Heart right ventricle (tissue), 16 donors: ENCODE measurements at regions not wholly inside any gene's neighbourhood (a gene's known extent, or its start where the extent isn't known, plus 50 kb on each side); places are given as distances from the start of the nearest gene placed in this dataset.

ENCODE experiments used
- ATAC-seq, 8 donors: fragments of 200-7000 bp; cut with Tn5 transposase; one replicate each; pipeline ENCODE4 v1.9.1; 2020; ENCODE audit warnings: mild to moderate bottlenecking in 8 of 8, moderate library complexity in 8 of 8, moderate number of reproducible peaks in 1 of 8
- DNase-seq, 2 donors: peaks; one replicate each; pipeline ENCODE4 v3.0.0-alpha.2; 2020
- H3K27ac ChIP-seq, 10 donors: fragments of 200-600 bp; sonication (generic) in 2 of 10; one replicate each; pipeline versions ENCODE4 v1.5.0 to v1.8.0; 2020 to 2022; ENCODE audit warnings: mild to moderate bottlenecking in 3 of 10
- H3K27me3 ChIP-seq, 7 donors: fragments of 200-600 bp; one replicate each; pipeline ENCODE4 v1.8.0; 2021 to 2022; ENCODE audit warnings: mild to moderate bottlenecking in 2 of 7
- H3K36me3 ChIP-seq, 9 donors: fragments of 200-600 bp; sonication (generic) in 1 of 9; one replicate each; pipeline versions ENCODE4 v1.5.0 to v1.8.0; 2020 to 2022; ENCODE audit warnings: mild to moderate bottlenecking in 2 of 9
- H3K4me1 ChIP-seq, 9 donors: fragments of 200-600 bp; sonication (generic) in 1 of 9; one replicate each; pipeline versions ENCODE4 v1.5.0 to v1.8.0; 2020 to 2022; ENCODE audit warnings: mild to moderate bottlenecking in 4 of 9
- H3K4me3 ChIP-seq, 10 donors: fragments of 200-600 bp; sonication (generic) in 2 of 10; one replicate each; pipeline versions ENCODE4 v1.5.0 to v1.8.0; 2020 to 2022; ENCODE audit warnings: mild to moderate bottlenecking in 7 of 10, moderate library complexity in 2 of 10
- H3K9me3 ChIP-seq, 11 donors: fragments of 200-600 bp in 10 of 11; sonication (generic) in 2 of 11; one replicate each; pipeline versions ENCODE4 v1.5.0 to v1.8.0; 2013 to 2022; ENCODE audit warnings: mild to moderate bottlenecking in 2 of 11, control low read depth in 1 of 11, moderate library complexity in 1 of 11
- CTCF ChIP-seq, 9 donors: fragments of 200-600 bp; sonication (generic) in 2 of 9; IDR thresholded peaks; one replicate each; pipeline versions ENCODE4 v1.5.0 to v1.8.0; 2021 to 2022; ENCODE audit warnings: antibody characterized with exemption in 9 of 9, mild to moderate bottlenecking in 5 of 9, moderate library complexity in 1 of 9
- WGBS, 2 donors: extraction: QIAGEN DNeasy Blood & Tissue Kit; methylation state at CpG; one replicate each; pipeline ENCODE4 v1.1.7; 2013; ENCODE audit warnings: inconsistent platforms in 1 of 2; 5-methylcytosine and 5-hydroxymethylcytosine counted together
- intact Hi-C, 10 donors: fragments of 100-400 bp; cut with DNase I; formaldehyde crosslinking; loops; one replicate each; pipeline versions ENCODE4 v1.11.1 to v1.14.2; 2022
- donor health status: Arrhythmogenic right ventricular cardiomyopathy.
- donor health status: ischemic (EF 13 %, LVEDD 7.1; RV severe dilation, severe dysfunction).
- donor health status: healthy with polysubstance abuse.
- donor health status: DM: no; HTN: yes; CAD: no.
- donor health status: DM: no; HTN: no; CAD: no.
- donor health status: ischemic (EF 25% LVEDD 6.9; RV normal size, moderate dysfunction).
- donor health status: ischemic (EF 25% LVEDD 5.7; RV mildly dilated, moderate dysfunction).
- donor health status: healthy.
- donor health status: DM: yes; HTN: yes; CAD: no.
- donor health status: Ischemic cardiomyopathy.
- donor health status: ischemic (EF 35%, LVEDD 5.7; RV mildly dilated, moderate dysfunction).
- donor health status: nonischemic (EF 11% LVEDD 7.7; RV severe dilation, severe dysfunction).
- donor health status: DM: yes; HTN: yes; CAD: no.
- donor health status: PGD.
- donor health status: ischemic (EF 29% LVEDD 5.4; RV normal size, mild dysfunction).
- donor health status: nonischemic (EF 23%, LVEDD 6.1; RV moderate dilation, normal function).

GRCh38 chr7:155183655-155184054, 113.5 kb downstream of the HTR5A start:
- WGBS, 2 donors = 91 to 92% methylated on average over 1 of the region's 1 CpG
- no peak for DNase-seq

GRCh38 chr7:155184923-155185322, 112.8 kb upstream of the INSIG1 start:
- no peak for TF ChIP-seq CTCF (IDR thresholded peaks at IDR 0.05)
- ATAC-seq (no peak), DNase-seq (no peak)
- Histone ChIP-seq H3K27me3 (peaks cover 0 to 18% (median 5%) of the 10 kb centered on the region in 7 donors), H3K4me3 (no peak overlapping the region), H3K36me3 (no peaks in the 10 kb centered on the region), H3K9me3 (peaks cover 0 to 31% (median 18%) of the 10 kb centered on the region in 11 donors), H3K27ac (no peak overlapping the region), H3K4me1 (no peaks in the 10 kb centered on the region)
- 74 to 75% methylated on average over 4 of the region's 4 CpGs for WGBS, 2 donors
- intact Hi-C loops = loop anchor here in 2 of 10 donors (10.0 kb wide), 2 partner anchors 260 to 270 kb away; no protein-coding TSS in a partner anchor

More at GRCh38 chr7:155183655-155184054, 113.5 kb downstream of the HTR5A start:
- Histone ChIP-seq H3K27me3 (peaks cover 0 to 9% (median 0%) of the 10 kb centered on the region in 7 donors), H3K4me1 (no peaks in the 10 kb centered on the region), H3K27ac (no peak overlapping the region), H3K4me3 (no peak overlapping the region), H3K9me3 (peaks cover 0 to 31% (median 18%) of the 10 kb centered on the region in 11 donors), H3K36me3 (no peaks in the 10 kb centered on the region)
- intact Hi-C loops = loop anchor here in 2 of 10 donors (10.0 kb wide), 2 partner anchors 259 to 269 kb away; no protein-coding TSS in a partner anchor
- TF ChIP-seq CTCF (IDR thresholded peaks at IDR 0.05) = no peak
- no peak for ATAC-seq

GRCh38 chr7:155187061-155187785, 110.5 kb upstream of the INSIG1 start:
- H3K4me1 ChIP-seq = peaks cover 0 to 4% (median 2%) of the 10 kb centered on the region in 9 donors
- H3K9me3 ChIP-seq = peaks cover 0 to 31% (median 18%) of the 10 kb centered on the region in 11 donors
- WGBS, 2 donors = 80% methylated on average over 15 of the region's 15 CpGs
- H3K36me3 ChIP-seq = no peaks in the 10 kb centered on the region
- H3K4me3 ChIP-seq = no peak overlapping the region
- intact Hi-C loops = loop anchor here in 2 of 10 donors (10.0 kb wide), 2 partner anchors 262 to 272 kb away; no protein-coding TSS in a partner anchor
- no peak for ATAC-seq
- no peak for DNase-seq
- no peak for TF ChIP-seq CTCF (IDR thresholded peaks at IDR 0.05)
- H3K27ac ChIP-seq = no peak overlapping the region
- peaks cover 0 to 36% (median 13%) of the 10 kb centered on the region in 7 donors for H3K27me3 ChIP-seq

- no peak for ATAC-seq
- TF ChIP-seq CTCF (IDR thresholded peaks at IDR 0.05) = no peak
- H3K27me3 ChIP-seq = peaks cover 0 to 34% (median 13%) of the 10 kb centered on the region in 7 donors
- peaks cover 0 to 31% (median 18%) of the 10 kb centered on the region in 11 donors for H3K9me3 ChIP-seq
- H3K27ac ChIP-seq = no peak overlapping the region
- no peak overlapping the region for H3K4me3 ChIP-seq
- H3K36me3 ChIP-seq = no peaks in the 10 kb centered on the region
- DNase-seq = no peak
- H3K4me1 ChIP-seq = peaks cover 0 to 4% (median 2%) of the 10 kb centered on the region in 9 donors
- WGBS, 2 donors = 67 to 77% methylated on average over 2 of the region's 2 CpGs
- intact Hi-C loops = loop anchor here in 3 of 10 donors (2.0 to 10.0 kb wide), 3 partner anchors 156 to 274 kb away; no protein-coding TSS in a partner anchor
Observed at GRCh38 chr7:155188357-155188756, 109.3 kb upstream of the INSIG1 start.
